ENCODE measurements at regions not wholly inside any gene's neighbourhood (a gene's known extent, or its start where the extent isn't known, plus 50 kb on each side); places are given as distances from the start of the nearest gene placed in this dataset.
"Not testable (repeated sequence)": the region's sequence is repeated elsewhere in the genome, so short reads cannot be mapped to it uniquely, and the experiment has no call there.

DNA sequence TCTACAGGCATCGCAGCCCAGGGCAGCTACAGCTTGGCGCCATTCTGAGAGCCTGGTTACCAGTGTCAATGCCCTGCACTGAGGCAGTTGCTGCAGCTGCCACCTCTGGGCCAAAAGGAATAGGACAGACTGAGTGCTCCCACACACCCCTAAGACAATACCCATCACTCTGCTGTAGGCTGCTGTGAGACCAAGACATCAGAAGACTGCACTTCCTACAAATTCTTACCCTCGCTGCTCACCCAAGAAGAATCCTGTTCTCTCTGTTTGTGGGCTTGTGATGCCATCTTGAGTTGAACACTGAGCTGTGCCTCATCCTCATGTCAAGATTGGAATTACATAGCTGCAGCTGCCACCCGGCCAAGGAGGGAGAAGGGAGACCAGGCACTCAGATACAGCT lies 1847.0 kb upstream of the PCDH10 start:
- DNase-seq (ENCODE audit: low read depth in 2 of 2): no peak

GRCh38 chr4:131304686-131305085 lies 1844.4 kb upstream of the PCDH10 start:
- no peak for DNase-seq (ENCODE audit: low read depth in 2 of 2)

- DNase-seq (ENCODE audit: low read depth in 2 of 2): no peak
Measured at GRCh38 chr4:131309628-131310027, 1839.5 kb upstream of the PCDH10 start.

GRCh38 chr4:131316086-131316485 lies 1833.0 kb upstream of the PCDH10 start:
- DNase-seq (ENCODE audit: low read depth in 2 of 2): no peak

DNA sequence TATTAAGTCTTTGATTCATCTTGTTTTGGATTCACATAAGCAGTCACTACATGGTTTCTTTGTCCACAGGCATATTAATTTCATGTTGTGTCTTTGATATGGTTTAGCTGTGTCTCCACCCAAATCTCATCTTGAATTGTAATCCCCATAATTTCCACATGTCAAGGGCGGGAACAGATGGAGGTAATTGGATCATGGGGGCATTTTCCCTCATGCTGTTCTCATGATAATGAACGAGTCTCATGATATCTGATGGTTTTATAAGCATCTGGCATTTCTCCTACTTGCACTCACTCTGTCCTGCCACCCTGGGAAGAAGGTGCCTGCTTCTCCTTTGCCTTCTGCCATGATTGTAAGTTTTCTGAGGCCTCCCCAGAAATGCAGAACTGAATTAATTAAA lies 1811.2 kb upstream of the PCDH10 start:
- DNase-seq (ENCODE audit: low read depth in 2 of 2): no peak

DNA sequence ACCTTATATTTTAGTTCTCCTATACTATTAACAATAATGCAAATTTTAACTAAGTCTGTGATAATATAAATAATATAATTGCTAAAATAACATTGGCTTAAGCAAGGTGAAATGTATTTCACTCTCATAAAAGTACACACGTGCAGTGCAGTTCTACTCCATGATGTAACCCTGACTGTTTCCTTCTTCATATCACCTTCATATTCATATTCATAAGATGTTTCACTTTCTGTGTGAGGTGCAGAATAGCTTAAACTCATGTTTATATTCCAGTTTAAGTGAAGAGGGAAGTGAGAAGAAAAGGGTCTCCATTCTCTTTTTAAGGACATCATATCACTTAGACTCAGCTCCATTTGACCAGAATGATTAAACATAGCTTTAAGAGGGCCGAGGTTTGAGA lies 1810.0 kb upstream of the PCDH10 start:
- no peak for DNase-seq (ENCODE audit: low read depth in 2 of 2)

GRCh38 chr4:131344761-131345160 lies 1804.3 kb upstream of the PCDH10 start:
- no peak for DNase-seq (ENCODE audit: low read depth in 2 of 2)

DNA sequence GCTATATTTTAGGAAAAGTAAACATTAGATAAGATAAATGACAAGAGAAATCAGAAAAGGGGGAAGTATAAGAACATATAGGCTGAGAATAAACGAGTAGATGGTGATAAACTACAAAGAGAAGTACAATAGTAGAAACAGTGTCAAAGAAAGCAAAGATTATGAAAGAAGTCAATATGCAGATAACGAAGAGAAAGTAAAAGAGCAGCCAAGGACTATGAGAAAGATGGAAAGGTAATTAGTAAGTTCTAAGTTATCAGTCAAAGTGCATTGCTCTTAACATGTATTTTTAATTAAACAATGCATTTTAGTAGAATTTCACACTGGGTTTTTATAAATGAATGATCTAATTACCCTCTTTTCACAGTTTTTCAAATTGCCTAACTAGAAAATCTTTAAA lies 1801.3 kb upstream of the PCDH10 start:
- no peak for DNase-seq (ENCODE audit: low read depth in 2 of 2)

GRCh38 chr4:131348263-131348662 lies 1800.8 kb upstream of the PCDH10 start:
- no peak for DNase-seq (ENCODE audit: low read depth in 2 of 2)

DNA sequence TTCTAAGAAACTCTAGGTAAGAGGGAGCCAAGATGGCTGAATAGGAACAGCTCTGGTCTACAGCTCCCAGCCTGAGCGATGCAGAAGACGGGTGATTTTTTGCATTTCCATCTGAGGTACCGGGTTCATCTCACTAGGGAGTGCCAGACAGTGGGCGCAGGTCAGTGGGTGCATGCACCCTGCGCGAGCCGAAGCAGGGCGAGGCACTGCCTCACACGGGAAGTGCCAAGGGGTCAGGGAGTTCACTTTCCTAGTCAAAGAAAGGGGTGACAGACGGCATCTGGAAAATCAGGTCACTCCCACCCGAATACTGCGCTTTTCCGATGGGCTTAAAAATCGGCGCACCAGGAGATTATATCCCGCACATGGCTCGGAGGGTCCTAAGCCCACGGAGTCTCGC lies 1796.7 kb upstream of the PCDH10 start:
- not testable (repeated sequence) for DNase-seq (ENCODE audit: low read depth in 2 of 2)

DNA sequence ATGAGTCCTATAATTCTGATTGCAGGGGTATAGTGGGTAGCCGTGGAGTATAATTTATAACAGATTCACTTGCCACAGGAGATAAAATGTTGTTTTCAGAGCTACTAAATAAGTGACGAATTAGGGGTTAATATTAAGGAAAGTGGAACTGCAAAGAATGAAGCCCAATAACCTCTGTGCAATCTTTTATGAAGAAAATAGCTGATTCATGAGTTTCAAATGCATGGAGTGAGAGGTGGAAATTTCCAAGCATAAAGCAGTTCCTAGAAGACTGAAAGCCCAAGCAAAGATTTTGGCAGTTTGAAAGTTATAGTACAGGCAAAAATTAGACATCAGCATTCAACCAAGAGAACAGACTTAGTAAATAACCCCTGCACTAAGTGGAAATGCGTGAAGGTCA lies 1782.4 kb upstream of the PCDH10 start:
- DNase-seq (ENCODE audit: low read depth in 2 of 2): no peak

GRCh38 chr4:131367441-131367840 lies 1781.7 kb upstream of the PCDH10 start:
- no peak for DNase-seq (ENCODE audit: low read depth in 2 of 2)

DNA sequence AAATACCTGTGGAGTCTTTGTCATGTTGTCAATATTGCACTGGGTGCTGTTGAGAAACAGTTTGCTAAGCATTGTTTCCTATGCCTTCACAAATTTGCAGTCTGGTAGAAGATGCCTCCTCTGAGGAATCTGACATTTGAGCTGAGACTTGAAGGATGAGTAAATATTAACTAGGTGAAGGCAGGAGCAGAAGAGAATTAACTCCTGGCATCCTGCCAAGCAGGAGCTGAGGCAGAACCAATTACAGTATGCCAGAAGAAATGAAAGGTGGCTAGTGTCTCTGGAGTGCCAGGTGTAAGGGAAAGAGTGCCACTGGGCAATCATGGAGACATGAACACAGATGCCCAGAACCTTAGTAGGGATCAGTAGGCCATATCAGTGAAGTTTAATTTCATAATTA lies 1778.2 kb upstream of the PCDH10 start:
- DNase-seq (ENCODE audit: low read depth in 2 of 2): no peak

DNA sequence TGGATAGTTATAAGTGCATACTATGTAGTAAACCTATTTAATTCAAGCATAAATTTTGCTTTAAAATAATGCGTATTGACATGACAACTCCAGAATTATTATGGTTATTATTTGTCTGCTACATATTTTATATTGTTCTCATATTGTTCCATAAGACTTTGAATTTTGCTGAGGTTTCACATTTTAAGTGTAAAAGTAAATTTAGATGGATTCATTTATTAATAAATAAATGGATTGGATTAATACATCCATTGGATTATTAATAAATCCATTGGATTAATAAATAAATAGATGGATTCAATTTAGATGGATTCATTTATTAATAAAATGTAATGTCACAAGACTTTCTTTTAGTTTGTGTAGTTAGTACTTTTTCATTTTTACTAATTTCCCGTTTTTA lies 1768.0 kb upstream of the PCDH10 start:
- no peak for DNase-seq (ENCODE audit: low read depth in 2 of 2)

- DNase-seq (ENCODE audit: low read depth in 2 of 2): no peak
Measured at GRCh38 chr4:131382839-131383238, 1766.3 kb upstream of the PCDH10 start.

GRCh38 chr4:131388277-131388676 lies 1760.8 kb upstream of the PCDH10 start:
- no peak for DNase-seq (ENCODE audit: low read depth in 2 of 2)

GRCh38 chr4:131408102-131408501 lies 1741.0 kb upstream of the PCDH10 start:
- no peak for DNase-seq (ENCODE audit: low read depth in 2 of 2)

DNA sequence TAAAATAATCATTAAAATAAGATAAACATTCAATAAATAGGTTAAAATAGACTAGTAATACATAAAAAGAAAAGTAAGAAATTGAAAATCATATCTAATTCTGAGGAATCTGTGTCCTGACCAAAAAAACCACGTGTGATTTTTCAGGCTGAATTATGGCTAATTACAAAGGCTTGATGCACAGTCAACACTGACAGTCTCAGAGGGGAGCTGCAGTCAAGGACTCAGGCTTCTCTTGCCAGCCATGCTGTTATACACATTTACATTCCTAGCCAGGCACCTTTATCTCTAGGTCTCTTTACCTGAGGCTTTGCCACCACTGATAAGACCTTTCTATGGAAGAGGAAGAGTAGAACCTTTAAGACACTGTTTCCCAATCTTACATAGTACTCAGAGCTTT lies 1737.7 kb upstream of the PCDH10 start:
- DNase-seq (ENCODE audit: low read depth in 2 of 2): no peak

DNA sequence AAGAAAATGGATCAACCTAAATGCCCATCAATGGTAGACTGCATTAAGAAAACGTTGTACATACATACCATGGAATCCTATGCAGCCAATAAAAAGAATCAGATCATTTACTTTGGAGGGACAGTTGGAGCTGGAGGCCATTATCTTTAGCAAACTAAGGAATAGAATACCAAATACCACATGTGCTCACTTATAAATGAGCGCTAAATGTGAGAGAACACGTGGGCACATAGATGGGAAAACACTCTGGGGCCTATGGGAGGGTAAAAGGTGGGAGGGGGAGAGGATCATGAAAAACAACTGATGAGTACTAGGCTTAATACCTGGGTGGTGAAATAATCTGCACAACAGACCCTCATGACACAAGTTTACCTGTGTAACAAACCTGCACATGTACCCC lies 1729.9 kb upstream of the PCDH10 start:
- no peak for DNase-seq (ENCODE audit: low read depth in 2 of 2)

GRCh38 chr4:131426023-131426758 lies 1722.9 kb upstream of the PCDH10 start:
- DNase-seq (ENCODE audit: low read depth in 2 of 2): no peak

GRCh38 chr4:131427000-131427399 lies 1722.1 kb upstream of the PCDH10 start:
- no peak for DNase-seq (ENCODE audit: low read depth in 2 of 2)

DNA sequence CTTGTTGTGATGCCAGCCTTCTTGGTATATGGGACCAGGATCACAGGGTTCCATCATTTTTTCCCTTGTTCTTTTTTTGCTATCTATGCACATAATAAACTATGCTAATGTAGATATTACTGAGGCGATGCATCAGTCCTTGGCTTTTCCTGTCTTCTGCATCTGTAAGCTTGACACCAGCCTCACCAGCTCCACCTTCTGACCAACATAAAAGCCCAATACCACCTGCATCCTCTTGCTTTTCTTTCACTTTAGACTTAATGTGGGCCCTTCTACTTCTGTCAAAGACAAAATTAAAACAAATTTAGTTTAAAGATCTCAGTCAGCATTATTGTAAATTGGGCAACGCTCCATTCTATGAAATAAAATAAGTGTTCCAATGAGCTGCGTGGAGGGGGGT lies 1718.8 kb upstream of the PCDH10 start:
- no peak for DNase-seq (ENCODE audit: low read depth in 2 of 2)

DNA sequence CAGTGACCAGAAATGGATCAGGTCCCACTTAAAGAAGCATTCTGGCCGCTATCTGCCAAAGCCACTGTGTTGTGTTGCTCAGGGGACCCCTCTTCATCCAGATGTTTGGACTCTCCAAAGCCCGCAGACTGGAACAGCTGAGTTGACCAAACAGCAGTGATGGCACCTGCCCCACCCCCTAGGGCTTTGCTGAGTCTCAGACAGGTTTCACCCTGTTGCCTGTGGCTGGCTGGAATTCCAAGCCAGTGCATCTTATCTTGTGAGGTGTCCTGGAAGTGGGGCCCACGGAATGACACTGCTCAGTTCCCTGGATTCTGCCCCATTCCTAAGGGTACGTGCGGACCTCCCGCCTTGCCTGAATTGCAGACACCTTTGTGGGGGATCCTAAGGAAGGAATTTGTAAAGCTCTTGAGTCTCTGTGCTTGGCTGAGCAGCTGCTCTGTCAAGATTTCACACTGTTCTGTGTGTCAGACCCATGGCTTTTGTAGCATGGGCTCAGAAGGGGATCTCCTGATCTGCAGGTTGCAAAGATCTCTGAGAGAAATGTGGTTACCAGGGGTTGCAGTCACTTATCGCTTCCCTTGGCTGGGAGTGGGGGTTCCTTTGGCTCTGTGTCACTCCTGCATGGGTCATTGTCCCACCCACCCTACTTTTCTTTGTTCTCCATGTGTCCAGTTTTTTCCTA lies 1707.9 kb upstream of the PCDH10 start:
- DNase-seq (ENCODE audit: low read depth in 2 of 2): no peak

DNA sequence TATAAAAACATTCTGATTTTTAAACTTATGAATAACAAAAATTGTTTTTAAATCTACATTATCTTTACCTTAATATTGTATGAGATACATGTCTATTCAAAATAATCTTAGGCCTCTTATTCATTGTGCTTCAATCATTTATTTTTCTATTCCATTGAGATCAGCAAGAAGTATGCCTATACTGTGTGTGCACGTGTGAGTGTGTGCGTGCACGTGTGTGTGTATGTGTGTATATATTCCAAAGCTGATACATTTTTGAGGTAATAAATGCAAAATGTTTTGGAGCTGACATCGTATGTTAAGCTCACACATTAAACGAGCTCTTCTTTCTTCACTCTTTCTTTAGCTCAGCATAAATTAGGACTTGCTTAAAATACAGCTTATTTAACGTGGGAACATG lies 1701.2 kb upstream of the PCDH10 start:
- DNase-seq (ENCODE audit: low read depth in 2 of 2): no peak
